HG02973 (cell line): ENCODE measurements at regions not wholly inside any gene's neighbourhood (a gene's known extent, or its start where the extent isn't known, plus 50 kb on each side); places are given as distances from the start of the nearest gene placed in this dataset.
"Not testable (repeated sequence)": the region's sequence is repeated elsewhere in the genome, so short reads cannot be mapped to it uniquely, and the experiment has no call there.

Experiments used
- ATAC-seq: cut with Tn5 transposase; IDR thresholded peaks from one replicate; pipeline ENCODE4 v1.9.1; 2021; ENCODE audit warnings: moderate library complexity; ENCODE audit not compliant: unreplicated experiment

DNA sequence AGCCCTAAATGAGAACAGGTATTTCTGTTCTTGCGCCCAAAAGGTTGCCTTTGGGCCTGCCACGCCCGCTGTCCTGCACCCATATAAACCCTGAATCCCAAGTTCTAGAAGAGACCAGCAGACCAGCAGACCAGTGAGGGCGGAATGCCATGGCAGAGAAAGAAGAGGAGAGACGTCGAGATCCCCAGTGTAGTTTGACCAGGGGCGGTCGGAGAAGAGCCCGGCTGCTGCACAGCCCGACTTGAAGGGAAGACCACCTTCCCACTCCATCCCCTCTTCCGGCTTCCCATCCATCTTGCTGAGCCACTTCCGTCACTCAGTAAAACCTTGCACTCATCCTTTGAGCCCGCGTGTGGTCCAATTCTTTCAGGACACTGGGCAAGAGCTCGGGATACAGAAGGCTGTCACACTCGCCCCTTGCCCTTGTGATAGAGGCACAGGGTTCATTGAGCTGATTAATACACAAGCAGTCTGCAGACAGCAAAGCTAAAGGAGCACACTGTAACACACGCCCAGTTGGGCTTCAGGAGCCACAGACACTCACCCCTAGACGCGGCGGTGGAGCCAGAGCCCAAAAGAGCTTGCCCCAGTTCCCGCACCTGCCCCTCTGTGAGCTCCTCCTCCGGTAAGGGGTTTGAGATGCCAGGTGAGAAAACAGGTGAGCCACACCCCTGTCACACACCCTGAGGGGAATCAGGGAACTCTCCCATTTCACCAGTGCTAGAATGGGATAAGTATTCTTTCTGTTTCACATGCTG is 230.8 kb downstream of the PCDH10 start:
- ATAC-seq: no peak

DNA sequence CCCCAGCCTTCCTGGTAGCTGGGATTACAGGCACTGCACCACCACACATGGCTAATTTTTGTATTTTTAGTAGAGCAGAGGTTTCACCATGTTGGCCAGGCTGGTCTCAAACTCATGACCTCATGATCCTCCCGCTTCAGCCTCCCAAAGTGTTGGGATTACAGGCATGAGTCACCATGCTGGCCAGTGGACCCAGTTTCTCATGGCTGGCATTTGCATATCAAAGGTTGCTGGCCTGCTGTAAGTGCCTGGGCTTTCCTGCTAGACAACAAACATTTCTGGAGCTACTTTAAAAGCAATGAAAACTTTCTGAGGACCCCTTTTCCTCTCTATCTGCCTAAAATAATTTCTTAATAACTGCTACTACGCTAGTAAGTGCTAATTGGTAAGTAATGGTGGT is 228.2 kb downstream of the PCDH10 start:
- ATAC-seq: no peak

DNA sequence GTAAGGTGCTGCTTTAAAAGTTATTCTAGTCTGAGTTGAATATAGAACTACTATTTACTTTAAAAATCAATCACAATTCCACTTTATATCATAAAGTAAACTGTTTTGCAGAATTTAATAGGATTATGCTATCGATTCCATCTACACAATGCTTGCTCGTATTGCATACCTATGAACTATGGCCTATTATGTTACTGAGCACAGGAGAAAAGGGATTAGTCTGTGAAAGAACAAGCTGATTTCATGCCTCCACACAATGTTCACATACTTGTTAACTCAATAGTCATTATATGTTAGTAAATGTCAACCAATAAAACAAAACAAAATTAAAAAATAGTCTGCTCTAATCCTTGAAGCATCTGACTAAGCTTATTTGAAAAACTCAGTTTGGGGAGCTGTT is 223.6 kb downstream of the PCDH10 start:
- ATAC-seq: no peak

DNA sequence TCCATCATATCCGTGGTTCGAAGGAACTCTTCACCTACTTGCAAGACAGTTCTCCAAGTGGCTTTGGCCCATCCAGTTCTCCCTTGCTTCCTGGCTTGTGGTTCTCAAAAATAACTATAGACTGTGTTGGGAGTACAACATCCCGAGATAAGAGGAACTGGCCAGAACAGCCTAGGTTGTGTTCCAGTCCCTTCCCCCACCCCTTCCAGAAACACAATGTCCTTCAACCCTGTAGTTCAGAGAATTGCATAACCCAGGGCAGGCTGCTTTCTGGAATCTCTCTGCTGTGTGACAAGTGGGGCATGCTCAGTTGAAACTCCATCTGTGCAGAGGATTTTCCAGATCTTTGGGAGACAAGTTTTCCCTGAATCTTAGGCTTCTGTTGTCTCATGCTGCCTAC is 206.5 kb downstream of the PCDH10 start:
- ATAC-seq: no peak

DNA sequence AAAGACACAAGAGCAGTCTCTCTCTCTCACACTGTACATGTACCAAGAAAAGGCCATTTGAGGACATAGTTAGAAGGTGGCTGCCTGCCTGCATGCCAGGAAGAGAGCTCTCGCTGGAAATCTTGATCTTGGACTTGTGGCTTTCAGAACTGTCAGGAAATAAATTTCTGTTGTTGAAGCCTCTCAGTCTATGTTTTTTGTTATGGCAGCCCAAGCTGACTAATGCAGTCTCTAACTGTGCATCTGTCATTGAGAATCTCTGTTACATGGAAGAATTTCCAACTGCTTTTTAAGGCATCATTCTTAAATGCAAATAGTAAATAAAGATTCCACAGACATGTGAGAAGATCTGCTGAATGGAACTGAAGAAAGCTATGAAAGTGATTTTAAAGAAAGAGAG is 198.3 kb downstream of the PCDH10 start:
- ATAC-seq: no peak

DNA sequence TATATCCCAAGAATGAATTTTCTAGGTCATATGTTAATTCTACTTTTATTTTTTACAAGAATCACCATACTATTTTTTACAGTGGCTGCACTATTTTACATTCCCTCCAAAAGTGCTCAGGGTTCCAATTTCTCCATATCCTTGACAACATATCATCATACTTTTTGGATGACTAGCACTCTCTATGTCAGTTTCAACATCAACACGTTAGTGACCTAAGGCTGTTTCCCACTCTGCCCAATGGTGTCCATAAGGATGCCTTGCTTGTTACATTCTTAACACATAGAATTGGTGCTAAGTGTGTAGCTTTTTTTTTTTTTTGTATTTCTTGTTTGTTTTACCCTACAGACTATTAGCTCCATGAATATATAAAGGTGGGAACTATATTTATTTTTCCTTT is 175.4 kb downstream of the PCDH10 start:
- no peak for ATAC-seq

DNA sequence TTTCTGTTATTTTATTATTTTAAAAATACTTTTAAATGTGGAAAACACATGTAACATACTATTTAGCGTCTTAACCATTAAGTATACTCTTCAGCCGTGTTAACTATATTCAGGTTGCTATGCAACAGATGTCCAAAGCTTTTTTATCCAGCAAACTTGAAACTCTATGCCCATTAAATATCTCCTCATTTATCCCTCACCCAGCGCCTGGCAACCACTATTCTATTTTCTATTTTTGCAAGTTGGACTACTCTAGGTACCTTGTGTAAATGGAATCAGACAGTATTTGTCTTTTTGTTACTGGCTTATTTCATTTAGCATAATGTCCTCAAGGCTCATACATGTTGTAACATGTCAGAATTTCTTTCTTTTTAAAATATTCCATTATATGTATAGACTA is 174.6 kb downstream of the PCDH10 start:
- ATAC-seq: no peak

DNA sequence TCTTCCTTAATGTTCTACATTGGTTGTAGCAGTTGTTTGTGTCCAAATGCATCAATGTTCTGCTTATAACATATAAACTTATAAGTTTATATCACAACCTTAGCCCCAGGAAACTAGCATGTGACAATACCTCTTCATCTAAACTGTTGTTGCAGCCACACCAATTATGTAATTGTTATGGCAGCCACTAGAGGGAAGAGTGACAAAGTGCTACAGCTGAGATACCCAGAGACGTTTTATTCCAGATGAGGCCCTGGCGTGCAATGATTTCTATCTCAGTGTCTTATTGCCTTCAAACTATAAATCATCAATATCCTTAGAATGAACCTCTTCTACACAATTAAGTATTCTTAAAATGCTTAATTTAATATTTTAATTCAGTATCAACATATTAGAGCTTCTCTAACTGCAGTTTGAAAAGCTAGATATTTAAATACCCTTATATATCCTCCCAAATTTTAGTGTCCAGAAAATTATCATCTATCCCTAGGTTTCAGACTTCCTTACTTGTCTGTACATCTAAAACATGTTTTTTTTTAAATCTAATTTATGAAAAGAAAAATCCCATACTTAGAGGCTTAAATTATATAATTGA is 171.6 kb downstream of the PCDH10 start:
- ATAC-seq: peak; percentile 92

DNA sequence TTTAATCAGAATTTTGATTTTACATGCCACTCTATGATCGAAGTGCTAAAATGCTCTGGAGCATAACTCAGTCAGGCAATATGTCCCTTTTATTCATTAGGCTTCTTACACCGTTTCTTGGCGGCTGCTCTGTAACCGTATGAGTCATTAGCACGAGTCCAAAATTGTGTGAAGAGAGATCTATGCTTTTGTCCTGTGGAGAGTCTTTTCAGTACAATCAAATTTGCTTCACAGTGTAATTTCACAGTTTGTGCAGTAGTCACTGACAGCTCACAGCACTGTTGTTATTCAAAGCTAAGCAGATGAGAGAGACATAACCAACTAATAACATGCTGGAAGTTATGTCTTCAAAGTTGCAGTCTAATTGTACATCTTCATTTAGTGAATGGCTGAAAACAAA is 167.8 kb downstream of the PCDH10 start:
- no peak for ATAC-seq

DNA sequence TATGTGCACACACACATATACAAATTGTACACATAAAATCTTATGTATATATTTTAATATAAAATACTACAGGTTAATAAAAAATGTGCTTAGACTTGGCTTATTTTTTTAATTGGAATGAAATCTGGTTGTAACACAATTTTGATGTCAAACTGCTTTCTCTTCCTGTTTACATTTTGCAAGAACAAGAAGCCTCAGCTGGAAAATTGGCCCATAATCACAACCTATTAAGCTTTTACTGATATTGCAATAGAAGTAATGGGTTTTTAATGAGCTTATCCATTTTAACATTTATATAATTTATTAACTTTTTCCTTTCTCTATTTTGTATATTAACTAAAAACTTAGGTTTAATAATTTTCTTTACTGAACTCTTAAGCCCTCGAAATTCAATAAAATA is 165.9 kb downstream of the PCDH10 start:
- no peak for ATAC-seq

DNA sequence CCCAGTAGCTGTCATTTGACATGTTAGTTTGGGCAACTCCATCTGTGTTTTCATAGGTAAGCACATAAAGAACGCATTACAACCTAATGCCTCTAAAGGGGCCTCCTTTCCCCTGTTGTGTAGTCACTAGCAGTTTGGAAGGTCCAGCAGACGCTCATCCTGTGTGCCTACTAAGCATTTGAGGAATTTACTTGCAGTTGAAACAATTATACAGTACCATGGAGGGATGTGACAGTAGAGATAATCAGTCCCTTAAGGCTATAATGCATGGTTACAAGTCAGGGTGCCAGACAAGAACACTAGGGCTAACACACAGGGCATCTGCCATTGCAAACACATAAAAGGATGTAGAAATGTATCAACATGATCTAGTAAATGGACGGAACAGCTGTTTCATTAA is 138.3 kb downstream of the PCDH10 start:
- no peak for ATAC-seq

DNA sequence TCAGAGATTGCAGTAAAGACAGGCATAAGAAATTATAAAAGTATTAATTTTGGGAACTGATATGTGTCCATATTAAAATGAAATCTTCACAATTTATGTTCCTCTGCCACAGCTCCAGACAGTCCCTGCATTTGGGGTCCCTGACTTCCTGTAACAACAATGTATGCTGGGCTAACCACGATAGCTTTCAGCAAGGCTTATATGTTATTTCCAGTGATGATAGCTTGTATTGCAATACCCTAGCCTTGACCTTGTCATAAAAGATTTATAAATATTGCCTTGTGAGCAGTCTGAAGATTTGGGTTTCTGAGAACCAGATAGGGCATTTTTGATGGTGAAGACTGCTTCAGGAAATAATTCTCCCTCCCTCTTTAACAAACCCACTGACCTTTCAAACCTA is 129.5 kb downstream of the PCDH10 start:
- no peak for ATAC-seq

DNA sequence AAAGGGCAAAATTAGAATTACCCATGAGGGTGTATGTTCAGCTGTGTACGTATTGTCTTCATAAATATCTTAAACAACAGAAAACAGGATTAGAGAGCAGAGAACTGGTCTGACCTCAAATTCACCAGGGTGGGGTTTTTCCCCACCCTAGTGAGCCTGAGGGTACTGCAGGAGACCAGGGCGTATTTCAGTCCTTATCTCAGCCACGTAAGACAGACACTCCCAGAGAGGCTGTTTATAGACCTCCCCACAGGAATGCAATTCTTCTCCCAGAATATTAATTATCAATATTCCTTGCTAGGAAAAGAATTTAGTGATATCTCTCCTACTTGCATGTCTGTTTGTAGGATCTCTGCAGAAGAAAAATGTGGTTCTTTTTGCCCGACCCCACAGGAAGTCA is 128.8 kb downstream of the PCDH10 start:
- not testable (repeated sequence) for ATAC-seq

DNA sequence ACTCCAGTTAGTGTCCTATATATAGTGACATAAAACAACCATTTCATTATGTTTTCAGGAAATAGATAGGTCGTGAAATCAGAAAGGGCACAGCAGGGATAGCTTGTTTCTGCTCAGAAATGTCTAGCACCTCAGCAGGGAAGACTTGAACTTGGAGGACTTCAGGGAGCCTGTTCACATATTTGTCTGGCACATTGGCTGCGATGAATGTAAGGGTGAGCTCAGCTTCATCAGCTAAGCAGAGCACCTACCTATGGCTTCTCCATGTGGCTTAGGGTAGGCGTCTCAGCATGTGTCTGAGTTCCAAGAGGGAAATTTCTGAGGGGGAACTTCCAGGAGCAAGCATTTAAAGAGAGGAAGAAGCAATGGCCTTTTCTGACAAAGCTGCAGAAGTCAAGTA is 126.2 kb downstream of the PCDH10 start:
- no peak for ATAC-seq

DNA sequence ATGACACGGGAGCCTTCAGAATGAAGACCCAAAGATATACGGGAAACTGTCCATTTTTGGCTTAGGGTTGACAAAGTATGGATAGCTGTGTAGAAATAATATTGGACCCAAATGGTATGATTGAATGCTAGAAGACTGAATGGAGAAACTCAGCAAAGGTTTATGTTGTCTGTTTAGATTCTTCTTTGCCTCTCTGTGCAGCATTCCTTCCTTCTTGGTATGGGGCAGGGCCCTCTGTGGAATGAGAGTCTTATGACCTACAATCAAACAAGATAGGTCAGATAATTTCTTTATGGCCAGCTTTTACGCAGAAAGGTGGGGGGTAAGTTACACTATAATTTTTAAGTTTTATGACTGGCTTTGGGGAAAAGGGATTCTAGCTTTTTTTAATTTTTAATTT is 124.3 kb downstream of the PCDH10 start:
- no peak for ATAC-seq

DNA sequence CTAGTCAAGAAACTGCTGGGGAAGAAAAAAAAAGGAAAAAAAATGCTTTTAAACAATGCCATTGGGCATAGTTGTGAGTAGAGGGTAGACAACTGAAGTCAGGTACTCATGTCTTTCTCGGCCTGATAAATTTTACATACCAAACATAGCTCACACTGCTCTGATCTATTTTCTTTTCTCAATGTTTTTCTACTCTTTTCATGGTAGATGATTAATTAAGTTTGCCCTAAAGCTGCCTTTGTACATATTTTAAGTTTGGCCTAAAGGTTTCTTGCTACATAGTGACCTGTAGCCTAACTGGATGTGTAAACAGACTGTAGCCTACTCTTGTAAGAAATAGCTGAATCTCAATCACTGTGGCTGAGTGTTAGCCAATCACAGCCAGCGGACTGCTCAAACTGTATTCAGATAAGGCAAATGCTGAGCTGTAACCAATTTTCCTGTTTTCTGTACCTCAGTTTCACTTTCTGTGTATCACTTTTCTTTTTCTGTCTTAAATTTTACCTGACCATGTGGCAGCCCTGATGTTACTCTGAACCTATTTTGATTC is 121.0 kb downstream of the PCDH10 start:
- ATAC-seq: no peak

DNA sequence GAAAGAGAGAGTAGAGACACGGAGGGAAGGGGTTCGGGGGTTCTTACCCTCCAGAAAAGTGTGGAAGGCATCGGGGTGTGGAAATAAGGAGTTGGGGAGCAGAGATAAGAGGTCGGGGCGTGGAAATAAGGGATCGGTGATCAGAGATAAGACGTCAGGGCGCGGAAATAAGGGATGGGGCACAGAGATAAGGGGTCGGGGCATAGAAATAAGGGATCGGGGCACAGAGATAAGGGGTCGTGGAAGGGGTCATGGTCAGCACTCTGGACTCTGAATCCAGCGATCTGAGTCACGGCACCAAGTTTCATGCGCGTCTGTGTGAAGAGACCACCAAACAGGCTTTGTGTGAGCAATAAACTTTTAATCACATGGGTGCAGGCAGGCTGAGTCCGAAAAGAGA is 119.1 kb downstream of the PCDH10 start:
- ATAC-seq: no peak

DNA sequence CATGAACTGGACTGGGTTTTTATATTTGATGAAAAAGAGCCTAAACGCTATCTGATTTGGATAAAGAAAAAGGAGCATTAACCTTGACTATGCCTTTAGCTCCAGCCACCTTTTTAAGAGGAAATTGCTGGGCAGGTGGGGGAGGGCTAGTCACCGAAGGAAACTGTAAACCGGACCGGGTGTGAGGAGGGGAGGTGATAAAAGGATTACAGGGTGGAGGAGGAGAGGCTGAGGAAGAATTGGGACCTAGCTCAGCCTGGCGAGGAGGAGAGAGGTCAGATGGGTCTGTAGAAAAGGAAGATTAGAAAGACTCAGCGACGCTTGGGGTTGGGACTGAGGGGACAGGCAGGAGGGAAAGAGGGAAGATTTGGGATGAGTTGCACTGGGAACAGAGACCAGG is 118.4 kb downstream of the PCDH10 start:
- not testable (repeated sequence) for ATAC-seq

DNA sequence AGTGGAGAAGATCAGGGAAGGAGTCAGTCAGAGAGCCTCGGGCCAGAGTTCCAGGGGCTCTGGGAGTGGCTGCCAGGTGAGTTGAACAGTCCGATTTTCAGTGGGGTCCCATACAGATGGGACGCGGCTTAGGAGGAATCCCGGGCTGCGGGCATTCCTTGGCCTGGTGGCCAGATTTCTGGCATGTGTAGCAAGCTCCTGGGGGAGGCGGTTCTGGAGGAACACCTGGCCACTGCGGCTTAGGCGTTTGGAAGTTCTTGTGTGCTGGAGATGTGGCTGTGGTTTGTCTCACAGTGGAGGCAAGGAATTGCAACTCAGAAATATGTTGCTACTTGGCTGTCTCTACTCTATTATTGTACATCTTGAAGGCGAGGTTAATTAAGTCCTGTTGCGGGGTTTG is 117.9 kb downstream of the PCDH10 start:
- ATAC-seq: not testable (repeated sequence)

DNA sequence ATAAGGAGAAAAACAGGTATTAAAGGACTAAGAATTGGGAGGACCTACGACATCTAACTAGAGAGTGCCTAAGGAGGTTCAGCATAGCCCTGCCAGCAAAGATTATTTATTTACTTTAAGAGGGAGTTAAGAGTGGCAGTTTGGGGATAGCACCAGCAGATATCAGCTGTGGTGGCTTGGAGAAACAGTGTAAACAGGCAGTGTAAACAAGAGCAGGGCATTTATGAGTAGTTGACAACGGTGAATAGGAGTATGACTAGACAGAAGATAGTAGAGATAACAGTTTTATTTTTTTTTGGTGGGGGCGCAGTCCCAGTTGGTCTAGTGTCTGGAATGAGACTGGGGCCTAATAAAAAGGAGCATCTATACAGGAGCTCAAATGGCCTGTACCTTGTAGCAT is 115.2 kb downstream of the PCDH10 start:
- ATAC-seq: not testable (repeated sequence)

DNA sequence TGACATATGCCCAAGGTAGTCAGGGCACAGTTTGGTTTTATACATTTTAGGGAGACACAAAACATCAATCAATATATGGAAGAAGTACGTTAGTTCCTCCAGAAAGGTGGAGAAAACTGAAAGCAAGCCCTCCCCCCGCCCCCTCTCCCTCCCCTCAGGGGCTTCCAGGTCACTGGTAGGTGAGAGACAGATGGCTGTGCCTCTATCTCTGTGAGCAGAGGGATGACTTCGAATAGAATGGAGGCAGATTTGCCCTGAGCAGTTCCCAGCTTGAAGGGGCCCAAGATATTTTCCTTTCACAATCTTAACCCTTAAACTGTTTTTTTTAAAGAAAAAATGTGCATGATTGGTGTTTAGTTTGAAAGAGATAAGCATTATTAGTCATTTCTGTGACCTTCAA is 114.0 kb downstream of the PCDH10 start:
- ATAC-seq: no peak

DNA sequence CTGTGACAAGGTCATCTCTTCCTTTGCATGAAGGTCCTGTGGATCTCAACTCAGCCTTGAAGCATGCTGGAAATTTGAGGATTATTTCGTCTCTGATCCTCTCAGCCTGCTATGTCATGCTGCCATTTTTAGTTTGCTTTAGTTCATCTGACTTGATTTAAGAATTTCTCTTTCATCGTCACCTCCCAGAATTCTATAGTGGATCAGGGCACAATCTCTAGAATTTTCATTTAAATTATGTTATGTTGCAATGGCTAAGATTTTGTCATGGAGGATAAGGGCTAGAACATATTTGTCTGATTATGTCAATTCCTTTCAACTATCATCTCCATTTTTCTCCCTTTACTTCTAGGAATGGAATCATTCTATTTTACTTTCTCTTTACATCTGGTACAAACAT is 98.8 kb downstream of the PCDH10 start:
- no peak for ATAC-seq

DNA sequence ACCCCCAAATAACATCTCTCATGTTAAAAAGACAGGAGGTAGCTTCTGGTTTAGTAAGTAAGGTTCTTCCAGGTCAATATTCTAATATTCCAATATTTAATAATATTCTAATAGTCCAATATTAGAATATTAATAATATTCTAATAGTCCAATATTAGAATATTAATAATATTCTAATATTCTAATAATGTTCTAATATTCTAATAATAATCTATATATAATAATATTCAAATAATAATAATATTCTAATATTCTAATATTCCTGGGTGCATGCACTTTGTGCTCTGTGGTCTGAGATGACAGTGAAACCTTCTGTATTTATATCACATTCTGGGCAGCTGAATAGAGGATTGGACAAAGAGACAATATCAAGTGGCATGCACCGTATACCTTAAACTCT is 96.1 kb downstream of the PCDH10 start:
- ATAC-seq: no peak
